ENCODE measurements at regions not wholly inside any gene's neighbourhood (a gene's known extent, or its start where the extent isn't known, plus 50 kb on each side); places are given as distances from the start of the nearest gene placed in this dataset.

- Histone ChIP-seq H3K9me3 (no peaks in the 10 kb centered on the region), H3K27ac (no peak overlapping the region), H3K4me1 (replicated peaks) (no peaks in the 10 kb centered on the region), H3K27me3 (replicated peaks; ENCODE audit: insufficient read depth) (no peaks in the 10 kb centered on the region), H3K36me3 (no peaks in the 10 kb centered on the region), H3K4me3 (no peak overlapping the region)
- DNase-seq (ENCODE audit: low spot score) = no peak
- intact Hi-C loops (cut with DNase I) = no loop called here
- TF ChIP-seq, protein P1, sequence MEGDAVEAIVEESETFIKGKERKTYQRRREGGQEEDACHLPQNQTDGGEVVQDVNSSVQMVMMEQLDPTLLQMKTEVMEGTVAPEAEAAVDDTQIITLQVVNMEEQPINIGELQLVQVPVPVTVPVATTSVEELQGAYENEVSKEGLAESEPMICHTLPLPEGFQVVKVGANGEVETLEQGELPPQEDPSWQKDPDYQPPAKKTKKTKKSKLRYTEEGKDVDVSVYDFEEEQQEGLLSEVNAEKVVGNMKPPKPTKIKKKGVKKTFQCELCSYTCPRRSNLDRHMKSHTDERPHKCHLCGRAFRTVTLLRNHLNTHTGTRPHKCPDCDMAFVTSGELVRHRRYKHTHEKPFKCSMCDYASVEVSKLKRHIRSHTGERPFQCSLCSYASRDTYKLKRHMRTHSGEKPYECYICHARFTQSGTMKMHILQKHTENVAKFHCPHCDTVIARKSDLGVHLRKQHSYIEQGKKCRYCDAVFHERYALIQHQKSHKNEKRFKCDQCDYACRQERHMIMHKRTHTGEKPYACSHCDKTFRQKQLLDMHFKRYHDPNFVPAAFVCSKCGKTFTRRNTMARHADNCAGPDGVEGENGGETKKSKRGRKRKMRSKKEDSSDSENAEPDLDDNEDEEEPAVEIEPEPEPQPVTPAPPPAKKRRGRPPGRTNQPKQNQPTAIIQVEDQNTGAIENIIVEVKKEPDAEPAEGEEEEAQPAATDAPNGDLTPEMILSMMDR (IDR thresholded peaks at IDR 0.05) = no peak
- TF ChIP-seq POLR2A (IDR thresholded peaks at IDR 0.05) (no peak), POLR2AphosphoS5 (IDR thresholded peaks at IDR 0.05) (no peak)
- 74% methylated on average over 2 of the region's 2 CpGs for WGBS
Observed at GRCh38 chr7:126166645-126167044, 1086.1 kb downstream of the GRM8 start.

DNA sequence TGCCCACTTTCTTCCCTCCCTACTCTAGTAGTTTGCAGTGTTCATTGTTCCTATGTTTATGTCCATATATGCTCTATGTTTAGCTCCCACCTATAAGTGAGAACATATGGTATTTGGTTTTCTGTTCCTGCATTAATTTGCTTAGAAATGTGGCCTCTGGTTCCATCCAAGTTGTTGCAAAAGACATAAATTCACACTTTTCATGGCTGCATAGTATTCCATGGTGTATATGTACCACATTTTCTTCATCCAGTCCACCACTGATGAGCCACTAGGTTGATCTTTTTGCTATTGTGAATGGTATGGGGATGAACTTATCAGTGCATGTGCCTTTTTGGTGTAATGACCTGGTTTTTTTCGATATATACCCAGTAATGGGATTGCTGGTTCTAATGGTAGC lies 1089.1 kb downstream of the GRM8 start:
- Histone ChIP-seq H3K9me3 (no peaks in the 10 kb centered on the region), H3K4me1 (replicated peaks) (no peaks in the 10 kb centered on the region), H3K27me3 (replicated peaks; ENCODE audit: insufficient read depth) (no peaks in the 10 kb centered on the region), H3K27ac (no peak overlapping the region), H3K4me3 (no peak overlapping the region), H3K36me3 (no peaks in the 10 kb centered on the region)
- TF ChIP-seq, protein P1 (IDR thresholded peaks at IDR 0.05) = no peak
- TF ChIP-seq POLR2A (IDR thresholded peaks at IDR 0.05) (no peak), POLR2AphosphoS5 (IDR thresholded peaks at IDR 0.05) (no peak)
- WGBS = 70% methylated on average over 1 of the region's 1 CpG
- intact Hi-C loops (cut with DNase I) = no loop called here
- no peak for DNase-seq (ENCODE audit: low spot score)

- H3K4me1 ChIP-seq (replicated peaks) = no peaks in the 10 kb centered on the region
- TF ChIP-seq, protein P1 (IDR thresholded peaks at IDR 0.05) = no peak
- no peak for TF ChIP-seq POLR2AphosphoS5 (IDR thresholded peaks at IDR 0.05)
- TF ChIP-seq POLR2A (IDR thresholded peaks at IDR 0.05) = no peak
- H3K27me3 ChIP-seq (replicated peaks; ENCODE audit: insufficient read depth) = no peaks in the 10 kb centered on the region
- WGBS = 83% methylated on average over 2 of the region's 2 CpGs
- H3K9me3 ChIP-seq = no peaks in the 10 kb centered on the region
- intact Hi-C loops (cut with DNase I) = no loop called here
- H3K36me3 ChIP-seq = no peaks in the 10 kb centered on the region
- H3K4me3 ChIP-seq = no peak overlapping the region
- H3K27ac ChIP-seq = no peak overlapping the region
- no peak for DNase-seq (ENCODE audit: low spot score)
Observed at GRCh38 chr7:126157391-126157790, 1095.3 kb downstream of the GRM8 start.

GRCh38 chr7:126150278-126150958 lies 1102.3 kb downstream of the GRM8 start:
- intact Hi-C loops (cut with DNase I) = no loop called here
- H3K27me3 ChIP-seq (replicated peaks; ENCODE audit: insufficient read depth) = no peaks in the 10 kb centered on the region
- DNase-seq (ENCODE audit: low spot score) = no peak
- TF ChIP-seq POLR2A (IDR thresholded peaks at IDR 0.05) = no peak
- TF ChIP-seq, protein P1 (IDR thresholded peaks at IDR 0.05) = no peak
- TF ChIP-seq POLR2AphosphoS5 (IDR thresholded peaks at IDR 0.05) = no peak
- H3K36me3 ChIP-seq = no peaks in the 10 kb centered on the region
- 86% methylated on average over 2 of the region's 2 CpGs for WGBS
- H3K4me3 ChIP-seq = no peak overlapping the region
- H3K9me3 ChIP-seq = no peaks in the 10 kb centered on the region
- no peak overlapping the region for H3K27ac ChIP-seq
- no peaks in the 10 kb centered on the region for H3K4me1 ChIP-seq (replicated peaks)

DNA sequence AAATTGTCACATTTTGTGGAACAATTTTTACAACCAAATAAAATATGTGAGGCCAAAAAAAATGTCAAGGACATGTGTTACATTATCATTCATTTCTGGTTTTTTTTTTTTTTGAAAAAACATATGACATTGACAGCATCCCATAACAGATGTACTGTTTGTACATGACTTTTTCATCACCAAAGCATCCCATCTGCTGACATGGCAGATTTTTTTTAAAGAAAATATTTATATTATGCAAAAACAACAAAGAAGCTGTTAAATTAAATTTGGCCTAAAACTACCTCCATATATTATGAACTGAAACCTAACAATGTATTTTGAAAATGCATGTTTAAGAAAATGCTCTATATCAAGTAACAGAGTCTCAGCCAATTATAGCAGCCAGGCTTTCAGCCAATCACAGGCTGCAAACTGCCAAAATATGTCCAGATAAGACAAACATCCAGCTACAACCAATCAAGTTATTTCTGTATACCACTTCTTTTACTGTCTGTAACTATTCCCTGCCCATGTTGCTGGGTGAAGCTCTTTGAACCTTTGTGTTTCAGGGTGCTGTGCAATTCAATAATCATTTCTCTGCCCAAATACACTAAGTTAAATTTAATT lies 1111.8 kb downstream of the GRM8 start:
- intact Hi-C loops (cut with DNase I) = no loop called here
- no peaks in the 10 kb centered on the region for H3K4me1 ChIP-seq (replicated peaks)
- no peak for DNase-seq (ENCODE audit: low spot score)
- H3K27ac ChIP-seq = no peak overlapping the region
- TF ChIP-seq, protein P1 (IDR thresholded peaks at IDR 0.05) = no peak
- TF ChIP-seq POLR2A (IDR thresholded peaks at IDR 0.05) = no peak
- no peak overlapping the region for H3K4me3 ChIP-seq
- no peaks in the 10 kb centered on the region for H3K27me3 ChIP-seq (replicated peaks; ENCODE audit: insufficient read depth)
- no peaks in the 10 kb centered on the region for H3K36me3 ChIP-seq
- H3K9me3 ChIP-seq = no peaks in the 10 kb centered on the region

Measured in prostate gland (tissue), 2 donors.